GM18861 (cell line): ENCODE measurements at regions not wholly inside any gene's neighbourhood (a gene's known extent, or its start where the extent isn't known, plus 50 kb on each side); places are given as distances from the start of the nearest gene placed in this dataset.

Experiments
- ATAC-seq: cut with Tn5 transposase; IDR thresholded peaks from one replicate; pipeline ENCODE4 v1.9.1; 2021; ENCODE audit not compliant: unreplicated experiment

- no peak for ATAC-seq
Observed at GRCh38 chr4:83172371-83172770, 57.8 kb upstream of the PLAC8 start.

GRCh38 chr4:83171436-83172039, 57.0 kb upstream of the PLAC8 start:
- no peak for ATAC-seq

- peak; percentile 45 for ATAC-seq
Observed at GRCh38 chr4:83170952-83171399, 56.4 kb upstream of the PLAC8 start.
